ENCODE measurements at regions not wholly inside any gene's neighbourhood (a gene's known extent, or its start where the extent isn't known, plus 50 kb on each side); places are given as distances from the start of the nearest gene placed in this dataset.
"Not testable (repeated sequence)": the region's sequence is repeated elsewhere in the genome, so short reads cannot be mapped to it uniquely, and the experiment has no call there.

DNA sequence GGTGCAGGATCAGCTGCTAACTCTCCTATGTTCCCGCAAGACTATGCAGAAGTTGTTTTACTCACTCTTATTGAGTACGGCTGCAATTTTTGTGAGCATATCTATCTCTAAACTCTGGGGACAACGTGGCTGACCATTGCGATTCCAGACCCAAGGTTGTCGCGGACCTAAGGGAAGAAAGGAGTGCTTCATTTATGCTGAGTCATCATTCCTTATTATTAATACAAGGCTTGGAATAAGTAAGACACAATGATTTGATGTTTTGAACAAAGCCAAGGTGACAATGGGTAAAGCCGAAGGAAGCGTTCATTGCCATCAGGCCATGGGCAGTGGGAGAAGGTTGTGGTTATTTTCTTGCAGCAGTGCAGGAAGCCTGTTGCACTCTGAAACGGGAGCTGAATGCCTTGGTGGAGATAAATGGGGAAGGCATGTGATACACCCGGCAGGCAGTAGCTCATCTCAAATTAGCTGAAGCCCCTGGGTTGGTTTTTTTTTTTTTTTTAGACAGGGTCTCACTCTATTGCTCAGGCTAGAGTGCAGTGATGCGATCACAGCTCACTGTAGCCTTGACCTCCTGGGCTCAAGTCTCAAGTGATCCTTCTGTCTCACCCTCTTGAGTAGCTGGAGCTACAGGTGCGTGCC is 605.7 kb downstream of the TYW1 start:
- no peak for DNase-seq
- Histone ChIP-seq H3K36me3 (no peaks in the 10 kb centered on the region), H3K27me3 (no peaks in the 10 kb centered on the region; the same call in 1 of the 2 replicates), H3K9me3 (no peaks in the 10 kb centered on the region), H3K4me3 (no peak overlapping the region)

GRCh38 chr7:67604461-67605386 is 608.1 kb downstream of the TYW1 start:
- DNase-seq = no peak
- H3K36me3 ChIP-seq = no peaks in the 10 kb centered on the region
- H3K27me3 ChIP-seq = no peaks in the 10 kb centered on the region; the same call in 1 of the 2 replicates
- H3K9me3 ChIP-seq = no peaks in the 10 kb centered on the region
- no peak overlapping the region for H3K4me3 ChIP-seq

- no peaks in the 10 kb centered on the region for H3K36me3 ChIP-seq
- no peak overlapping the region for H3K4me3 ChIP-seq
- no peaks in the 10 kb centered on the region for H3K9me3 ChIP-seq
- no peak for DNase-seq
- no peaks in the 10 kb centered on the region for H3K27me3 ChIP-seq
These were observed 612.2 kb downstream of the TYW1 start for GRCh38 chr7:67608806-67609205.

- Histone ChIP-seq H3K36me3 (no peaks in the 10 kb centered on the region), H3K27me3 (no peaks in the 10 kb centered on the region), H3K4me3 (no peak overlapping the region), H3K9me3 (no peaks in the 10 kb centered on the region)
- DNase-seq = no peak
These were observed 614.3 kb downstream of the TYW1 start for GRCh38 chr7:67610897-67611296.

DNA sequence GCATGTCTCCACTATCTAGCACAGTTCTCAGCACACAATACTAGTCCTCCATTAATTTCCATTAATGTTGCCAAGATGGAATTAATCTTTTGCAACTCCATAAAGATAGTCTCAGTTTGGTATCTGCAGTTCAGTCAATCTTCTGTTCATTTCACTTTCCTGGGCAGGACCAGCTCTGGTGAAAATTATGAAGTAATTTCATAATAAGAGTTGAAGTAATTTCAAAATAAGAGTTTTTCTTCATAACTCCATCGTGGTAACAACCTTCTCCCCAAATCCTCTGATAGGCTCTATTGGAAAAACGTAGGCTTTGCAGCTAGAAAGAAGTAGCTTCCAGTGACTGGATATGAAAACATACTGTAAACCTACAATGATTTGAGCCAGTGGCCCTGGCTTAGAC is 618.2 kb downstream of the TYW1 start:
- Histone ChIP-seq H3K4me3 (no peak overlapping the region), H3K27me3 (no peaks in the 10 kb centered on the region), H3K36me3 (no peaks in the 10 kb centered on the region), H3K9me3 (no peaks in the 10 kb centered on the region)
- DNase-seq = no peak

DNA sequence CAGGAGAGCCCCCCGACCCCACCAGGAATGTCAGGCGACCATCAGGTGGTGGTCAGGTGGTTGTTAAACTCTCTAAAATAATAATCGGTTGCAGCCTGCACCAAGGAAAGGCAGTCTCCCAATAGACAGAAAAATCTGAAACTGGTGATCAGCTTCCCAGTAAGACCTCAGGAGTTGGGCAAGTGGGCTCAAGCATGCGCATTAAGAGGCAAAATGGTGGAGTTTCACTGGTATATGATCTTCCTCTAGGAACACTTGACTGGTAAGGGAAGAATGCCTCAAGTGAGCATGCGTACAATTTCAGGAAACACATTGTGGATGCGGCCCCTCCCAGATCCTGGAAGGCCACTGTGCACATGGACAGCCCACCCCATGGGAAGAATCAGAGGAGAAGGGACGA is 619.9 kb downstream of the TYW1 start:
- H3K27me3 ChIP-seq = no peaks in the 10 kb centered on the region
- H3K36me3 ChIP-seq = no peaks in the 10 kb centered on the region
- no peak for DNase-seq
- no peaks in the 10 kb centered on the region for H3K9me3 ChIP-seq
- H3K4me3 ChIP-seq = no peak overlapping the region

DNA sequence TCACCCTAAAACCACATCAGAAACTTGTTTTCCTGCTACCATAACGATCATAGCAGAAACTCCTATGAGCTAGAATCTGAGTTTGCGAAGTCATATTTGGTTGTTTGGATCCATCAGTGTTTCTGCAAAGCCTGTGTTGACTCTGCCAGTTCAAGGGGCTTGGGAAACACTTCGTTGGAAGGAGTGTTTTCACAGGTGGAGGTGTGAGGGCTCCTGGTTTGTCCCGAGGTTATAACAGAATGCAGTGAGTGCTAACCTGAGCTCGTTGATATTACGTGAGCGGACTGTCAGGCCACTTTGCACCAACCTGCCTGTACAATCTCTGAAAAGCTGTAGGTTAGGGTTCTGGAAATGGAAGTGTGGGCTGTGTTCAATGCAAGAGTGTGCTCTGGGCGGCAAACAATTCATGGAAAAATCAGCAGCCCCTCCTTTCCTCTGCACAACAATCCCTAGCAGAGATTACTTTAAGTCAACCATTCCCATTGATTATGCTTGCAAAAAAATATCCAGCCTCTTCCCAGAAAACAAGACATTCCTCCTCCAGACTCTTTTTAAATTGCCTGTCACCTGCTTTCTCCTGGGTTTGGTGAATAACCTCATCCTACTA is 622.0 kb downstream of the TYW1 start:
- DNase-seq = no peak
- Histone ChIP-seq H3K9me3 (no peaks in the 10 kb centered on the region), H3K27me3 (no peaks in the 10 kb centered on the region), H3K36me3 (no peaks in the 10 kb centered on the region), H3K4me3 (no peak overlapping the region)

DNA sequence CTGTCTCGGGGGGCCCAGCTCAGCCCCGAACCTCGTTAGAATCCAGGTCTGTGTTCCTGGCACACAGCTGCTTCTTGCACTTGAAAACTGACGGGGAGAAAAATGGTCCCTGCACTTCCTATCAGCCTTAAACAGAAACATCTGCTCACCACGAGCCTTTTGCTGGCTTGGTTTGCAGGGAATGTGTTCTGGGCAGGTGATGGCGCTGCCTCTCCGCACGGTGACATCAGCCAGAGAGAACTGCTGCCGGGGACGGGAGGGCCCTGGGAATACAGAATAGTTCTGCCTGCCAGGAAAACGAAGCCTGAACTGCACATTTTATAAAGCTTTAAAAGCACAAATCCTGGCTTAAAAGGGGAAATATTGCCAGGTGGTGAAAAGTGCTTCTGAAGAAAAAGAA is 622.5 kb downstream of the TYW1 start:
- DNase-seq = no peak
- Histone ChIP-seq H3K9me3 (no peaks in the 10 kb centered on the region), H3K27me3 (no peaks in the 10 kb centered on the region), H3K36me3 (no peaks in the 10 kb centered on the region), H3K4me3 (no peak overlapping the region)

DNA sequence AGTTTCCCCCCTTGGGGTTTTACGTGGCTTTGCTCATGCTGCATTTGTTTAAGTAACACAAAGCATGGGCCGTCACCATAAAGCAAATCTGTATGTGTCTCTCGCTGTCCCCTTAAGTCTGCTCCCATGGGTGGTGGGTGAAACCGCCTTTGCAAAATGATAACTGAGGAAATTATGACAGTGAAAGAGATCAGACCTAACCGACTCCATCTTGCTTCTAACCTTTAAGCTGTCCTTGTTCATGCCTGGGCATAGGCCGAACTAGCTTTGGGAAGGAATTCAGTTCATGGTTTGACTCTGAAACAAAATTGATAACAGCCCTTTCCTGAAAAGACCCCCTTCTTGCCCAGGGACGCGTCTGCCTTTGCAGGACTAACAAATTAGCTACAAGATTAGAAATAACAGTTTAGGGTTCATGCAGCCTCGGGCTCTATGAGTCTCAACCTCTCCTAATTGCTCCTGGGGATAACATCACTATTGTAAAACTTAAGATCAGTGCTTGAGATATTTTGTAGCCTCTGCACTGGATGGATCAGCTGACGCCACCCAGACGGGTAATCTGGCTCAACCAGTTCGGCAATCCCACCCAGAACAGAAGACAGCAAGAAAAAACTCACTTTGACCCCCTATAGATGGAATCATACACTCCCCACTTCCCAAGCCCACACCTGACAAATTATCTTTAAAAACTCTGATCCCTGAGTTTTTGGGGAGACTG is 623.7 kb downstream of the TYW1 start:
- DNase-seq = no peak
- Histone ChIP-seq H3K9me3 (no peaks in the 10 kb centered on the region), H3K27me3 (no peaks in the 10 kb centered on the region), H3K4me3 (no peak overlapping the region), H3K36me3 (no peaks in the 10 kb centered on the region)

DNA sequence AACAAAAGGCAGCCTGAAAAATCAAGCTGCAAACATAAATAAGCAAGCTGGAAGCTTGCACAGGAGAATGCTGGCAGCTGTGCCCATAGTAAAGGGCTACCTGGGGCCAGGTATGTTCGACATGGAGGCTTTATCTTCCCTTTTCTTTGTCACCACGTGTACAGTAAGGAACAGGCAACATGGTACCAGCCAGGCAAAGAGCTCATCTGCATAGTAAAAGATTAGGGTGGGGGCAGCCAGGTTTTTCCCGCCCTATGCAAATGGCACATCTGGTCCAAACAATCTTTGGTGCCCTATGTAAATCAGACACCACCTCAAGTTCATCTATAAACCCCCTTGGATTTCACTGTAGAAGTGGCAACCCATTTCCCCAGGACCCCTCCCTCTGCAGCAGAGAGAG is 625.1 kb downstream of the TYW1 start:
- DNase-seq = no peak
- H3K4me3 ChIP-seq = no peak overlapping the region
- H3K27me3 ChIP-seq = no peaks in the 10 kb centered on the region
- no peaks in the 10 kb centered on the region for H3K36me3 ChIP-seq
- no peaks in the 10 kb centered on the region for H3K9me3 ChIP-seq

- Histone ChIP-seq H3K36me3 (no peaks in the 10 kb centered on the region), H3K4me3 (no peak overlapping the region), H3K27me3 (no peaks in the 10 kb centered on the region), H3K9me3 (no peaks in the 10 kb centered on the region)
- DNase-seq = peak; percentile 71
These were observed 628.7 kb downstream of the TYW1 start for GRCh38 chr7:67625257-67625737.

- Histone ChIP-seq H3K36me3 (no peaks in the 10 kb centered on the region), H3K4me3 (no peak overlapping the region), H3K9me3 (no peaks in the 10 kb centered on the region), H3K27me3 (no peaks in the 10 kb centered on the region)
- DNase-seq = no peak
These were observed 634.8 kb downstream of the TYW1 start for GRCh38 chr7:67631476-67631875.

- no peaks in the 10 kb centered on the region for H3K36me3 ChIP-seq
- no peaks in the 10 kb centered on the region for H3K27me3 ChIP-seq
- no peak for DNase-seq
- H3K9me3 ChIP-seq = no peaks in the 10 kb centered on the region
- no peak overlapping the region for H3K4me3 ChIP-seq
These were observed 638.6 kb downstream of the TYW1 start for GRCh38 chr7:67635271-67635670.

DNA sequence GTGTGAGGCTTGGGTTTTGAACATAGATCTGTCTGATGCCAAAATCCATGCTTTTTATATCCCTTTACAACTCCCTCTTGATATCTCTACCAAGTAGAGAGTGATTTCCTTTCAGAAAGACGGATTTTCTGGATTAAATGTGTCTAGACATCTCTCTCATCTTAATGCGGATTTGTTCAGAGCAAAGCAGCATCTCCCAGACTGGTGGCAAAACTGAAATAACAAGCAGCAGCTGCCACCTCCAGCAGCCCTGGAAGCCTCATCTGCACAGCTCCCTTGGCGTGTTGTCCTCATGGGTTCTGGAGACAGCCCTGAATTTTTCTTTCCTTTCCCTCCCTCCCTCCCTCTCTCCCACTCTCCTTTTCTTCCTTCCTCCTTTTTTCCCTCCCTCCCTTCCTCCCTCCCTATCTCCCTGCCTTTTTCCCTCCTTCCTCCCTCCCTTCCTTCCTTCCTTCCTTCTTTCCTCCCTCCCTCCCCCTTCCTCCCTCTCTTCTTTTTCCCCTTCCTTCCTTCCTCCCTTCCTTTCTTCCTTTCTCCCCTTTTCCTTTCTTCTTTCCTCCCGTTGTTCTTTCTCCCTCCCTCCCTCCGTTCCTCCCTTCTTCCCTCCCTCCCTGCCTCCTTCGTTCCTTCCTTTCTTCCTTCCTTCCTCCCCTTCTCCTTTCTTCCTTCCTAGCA is 639.9 kb downstream of the TYW1 start:
- DNase-seq = no peak
- Histone ChIP-seq H3K9me3 (no peaks in the 10 kb centered on the region), H3K27me3 (no peaks in the 10 kb centered on the region), H3K36me3 (no peaks in the 10 kb centered on the region), H3K4me3 (no peak overlapping the region)

GRCh38 chr7:67637023-67637358 is 640.4 kb downstream of the TYW1 start:
- no peak for DNase-seq
- Histone ChIP-seq H3K27me3 (no peaks in the 10 kb centered on the region), H3K4me3 (no peak overlapping the region), H3K9me3 (no peaks in the 10 kb centered on the region), H3K36me3 (no peaks in the 10 kb centered on the region)

DNA sequence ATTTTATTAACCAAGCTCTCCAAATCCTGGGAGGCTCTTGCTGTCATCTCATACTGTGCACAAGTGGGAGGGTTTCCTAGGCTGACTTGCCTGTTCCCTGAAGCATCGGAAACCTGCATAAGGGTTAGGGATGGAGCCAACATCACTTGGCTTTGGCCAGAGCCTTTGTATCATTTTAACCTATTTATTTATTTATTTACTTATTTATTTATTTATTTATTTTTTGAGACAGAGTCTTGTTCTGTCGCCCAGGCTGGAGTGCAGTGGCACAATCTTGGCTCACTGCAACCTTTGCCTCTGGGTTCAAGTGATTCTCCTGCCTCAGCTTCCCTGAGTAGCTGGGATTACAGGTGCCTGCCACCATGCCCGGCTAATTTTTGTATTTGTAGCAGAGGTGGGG is 645.9 kb downstream of the TYW1 start:
- not testable (repeated sequence) for H3K9me3 ChIP-seq, H3K4me3 ChIP-seq, DNase-seq, H3K36me3 ChIP-seq, H3K27me3 ChIP-seq

- Histone ChIP-seq H3K27me3 (no peaks in the 10 kb centered on the region), H3K4me3 (no peak overlapping the region), H3K9me3 (no peaks in the 10 kb centered on the region), H3K36me3 (no peaks in the 10 kb centered on the region)
- no peak for DNase-seq
These were observed 647.5 kb downstream of the TYW1 start for GRCh38 chr7:67644151-67644550.

All from MG63 (cell line).